Activated CD8-positive, alpha-beta memory T cell treated with anti-CD3 and anti-CD28 coated beads, Interleukin-2, amount 10 ng/mL, durations not matched to agents 7 days and 5 days (primary cell): ENCODE measurements at regions not wholly inside any gene's neighbourhood (a gene's known extent, or its start where the extent isn't known, plus 50 kb on each side); places are given as distances from the start of the nearest gene placed in this dataset.
"Not testable (repeated sequence)": the region's sequence is repeated elsewhere in the genome, so short reads cannot be mapped to it uniquely, and the experiment has no call there.

Experiments
- ATAC-seq: fragments of 150-1000 bp; cut with Tn5 transposase; one replicate; pipeline ENCODE4 v1.10.0; 2021; ENCODE audit warnings: moderate library complexity
- CTCF ChIA-PET: fragments of 350-600 bp; sonication (Branson Sonifier 250); formaldehyde crosslinking; loops from one replicate; lab custom pipeline; 2021; ENCODE audit warnings: antibody characterized with exemption; lab: Charles Lee
- DNase-seq: peaks from one replicate; pipeline ENCODE4 v3.0.0-alpha.2; 2020
- H3K27ac Mint-ChIP-seq: one replicate; pipeline ENCODE4 v1.8.0; 2021; ENCODE audit warnings: mild to moderate bottlenecking, mixed read lengths
- H3K27me3 Mint-ChIP-seq: one replicate; pipeline ENCODE4 v1.8.0; 2021; ENCODE audit warnings: mixed read lengths
- H3K36me3 Mint-ChIP-seq: one replicate; pipeline ENCODE4 v1.8.0; 2021; ENCODE audit warnings: mild to moderate bottlenecking, mixed read lengths
- H3K4me1 Mint-ChIP-seq: one replicate; pipeline ENCODE4 v1.8.0; 2021; ENCODE audit warnings: mixed read lengths
- H3K4me3 Mint-ChIP-seq: one replicate; pipeline ENCODE4 v1.8.0; 2021; ENCODE audit warnings: mild to moderate bottlenecking, moderate library complexity, mixed read lengths
- H3K9me3 Mint-ChIP-seq: one replicate; pipeline ENCODE4 v1.8.0; 2022; ENCODE audit warnings: low read depth, mixed read lengths

DNA sequence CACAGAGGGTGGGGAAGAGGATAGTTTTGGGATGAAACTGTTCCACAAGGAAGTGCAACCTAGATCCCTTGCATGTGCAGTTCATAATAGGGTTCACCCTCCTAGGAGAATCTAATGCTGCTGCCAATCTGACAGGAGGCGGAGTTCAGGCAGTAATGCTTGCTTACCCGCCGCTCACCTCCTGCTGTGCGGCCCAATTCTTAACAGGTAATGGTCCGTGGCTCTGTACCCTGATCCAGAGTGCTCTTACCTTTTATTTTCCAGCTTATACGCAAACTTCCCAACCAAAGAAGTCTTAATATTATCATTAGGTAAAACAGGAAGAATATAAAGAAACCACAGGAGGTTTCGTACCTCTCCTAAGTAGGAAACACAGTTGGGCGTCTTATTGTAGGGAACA, 82.7 kb upstream of the CD302 start:
- H3K4me3 Mint-ChIP-seq = no peak overlapping the region
- no peak overlapping the region for H3K27ac Mint-ChIP-seq
- H3K36me3 Mint-ChIP-seq = peaks cover 51% of the 10 kb centered on the region
- no peaks in the 10 kb centered on the region for H3K9me3 Mint-ChIP-seq
- ATAC-seq (no peak), DNase-seq (no peak)
- peaks cover 10% of the 10 kb centered on the region for H3K4me1 Mint-ChIP-seq
- no peaks in the 10 kb centered on the region for H3K27me3 Mint-ChIP-seq
- CTCF ChIA-PET = no interaction called here

DNA sequence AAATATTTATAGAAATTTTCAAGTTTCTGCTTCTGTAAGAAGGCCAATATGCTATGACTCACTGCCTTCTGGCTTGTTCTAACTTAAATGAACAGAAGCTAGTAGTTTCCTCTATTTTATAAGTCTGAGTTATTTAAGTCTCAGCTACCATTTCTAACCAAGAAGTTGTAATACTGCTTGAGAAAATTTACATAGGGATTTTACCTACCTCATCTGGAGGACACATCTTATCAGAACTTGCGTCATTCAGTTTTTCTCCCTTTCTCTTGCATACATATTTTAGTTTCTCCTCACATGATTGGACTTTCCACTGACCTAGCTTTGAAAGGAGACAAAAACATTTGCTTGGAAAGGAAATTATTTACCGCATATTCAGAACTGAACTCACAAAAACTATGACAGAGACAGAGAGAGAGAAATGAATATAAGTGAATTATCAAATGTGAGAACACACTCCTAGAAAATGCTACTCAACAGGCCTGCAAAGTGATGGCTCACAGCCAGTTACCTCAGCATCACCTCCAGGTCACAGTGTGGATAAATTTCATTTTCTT, 81.1 kb upstream of the CD302 start:
- H3K4me3 Mint-ChIP-seq = no peak overlapping the region
- no peak overlapping the region for H3K27ac Mint-ChIP-seq
- ATAC-seq (peak; percentile 39), DNase-seq (no peak)
- CTCF ChIA-PET = no interaction called here
- no peaks in the 10 kb centered on the region for H3K9me3 Mint-ChIP-seq
- peaks cover 10% of the 10 kb centered on the region for H3K4me1 Mint-ChIP-seq
- H3K36me3 Mint-ChIP-seq = peaks cover 54% of the 10 kb centered on the region
- H3K27me3 Mint-ChIP-seq = no peaks in the 10 kb centered on the region

DNA sequence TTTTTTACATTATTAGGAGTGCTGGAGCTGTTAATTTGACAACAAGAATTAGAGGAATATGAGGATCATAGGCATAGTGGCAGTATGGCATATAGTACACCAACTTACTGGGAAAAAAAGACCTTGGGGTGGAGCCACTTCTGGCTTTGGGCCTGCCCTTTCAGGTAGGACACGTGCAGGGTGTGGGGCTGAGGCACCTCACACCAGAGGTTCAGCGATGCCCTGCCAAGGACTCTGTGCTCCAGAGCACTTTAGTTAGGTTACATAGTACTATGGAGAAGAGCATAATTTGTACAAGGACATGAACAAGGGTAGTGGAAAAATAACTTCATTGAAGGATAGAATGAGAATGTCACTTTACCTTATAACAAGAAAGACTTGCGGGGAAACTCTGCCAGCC, 77.1 kb upstream of the CD302 start:
- no peak overlapping the region for H3K27ac Mint-ChIP-seq
- peaks cover 57% of the 10 kb centered on the region for H3K36me3 Mint-ChIP-seq
- DNase-seq = no peak
- CTCF ChIA-PET = no interaction called here
- H3K27me3 Mint-ChIP-seq = no peaks in the 10 kb centered on the region
- peaks cover 10% of the 10 kb centered on the region for H3K4me1 Mint-ChIP-seq
- H3K9me3 Mint-ChIP-seq = no peaks in the 10 kb centered on the region
- no peak for ATAC-seq
- no peak overlapping the region for H3K4me3 Mint-ChIP-seq

DNA sequence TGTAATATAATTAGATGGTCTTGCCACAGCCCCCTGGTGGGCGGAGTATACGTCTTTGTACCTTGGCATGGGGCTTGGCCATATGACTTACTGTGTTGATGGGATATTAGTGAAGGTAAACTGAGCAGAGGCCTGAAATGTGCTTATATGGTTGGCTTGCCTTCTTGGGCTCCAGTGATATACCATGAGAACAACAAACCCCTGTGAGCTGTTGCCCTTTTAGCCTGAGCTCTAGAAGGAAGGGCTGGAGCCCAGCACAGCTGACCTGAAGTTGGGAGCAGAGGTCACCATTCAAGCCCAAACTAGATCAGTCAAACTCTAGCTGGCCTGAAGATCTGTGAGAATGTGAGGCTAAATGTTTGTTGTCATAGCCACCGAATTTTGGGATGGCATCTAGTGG, 75.2 kb upstream of the CD302 start:
- Mint-ChIP-seq H3K4me1 (no peaks in the 10 kb centered on the region), H3K9me3 (no peaks in the 10 kb centered on the region), H3K27ac (no peak overlapping the region), H3K27me3 (no peaks in the 10 kb centered on the region), H3K36me3 (peaks cover 56% of the 10 kb centered on the region), H3K4me3 (no peak overlapping the region)
- ATAC-seq (peak; percentile 39), DNase-seq (no peak)
- CTCF ChIA-PET = no interaction called here

- DNase-seq = no peak
- ATAC-seq = no peak
- CTCF ChIA-PET = no interaction called here
- H3K4me3 Mint-ChIP-seq = no peak overlapping the region
- no peaks in the 10 kb centered on the region for H3K9me3 Mint-ChIP-seq
- peaks cover 49% of the 10 kb centered on the region for H3K36me3 Mint-ChIP-seq
- no peak overlapping the region for H3K27ac Mint-ChIP-seq
- no peaks in the 10 kb centered on the region for H3K27me3 Mint-ChIP-seq
- no peaks in the 10 kb centered on the region for H3K4me1 Mint-ChIP-seq
These were observed 74.3 kb upstream of the CD302 start for GRCh38 chr2:159872353-159872752.

- H3K36me3 Mint-ChIP-seq = peaks cover 40% of the 10 kb centered on the region
- H3K9me3 Mint-ChIP-seq, H3K4me1 Mint-ChIP-seq, H3K27ac Mint-ChIP-seq, DNase-seq, ATAC-seq, H3K27me3 Mint-ChIP-seq, CTCF ChIA-PET, H3K4me3 Mint-ChIP-seq: not testable (repeated sequence)
These were observed 70.7 kb upstream of the CD302 start for GRCh38 chr2:159868598-159869159.

DNA sequence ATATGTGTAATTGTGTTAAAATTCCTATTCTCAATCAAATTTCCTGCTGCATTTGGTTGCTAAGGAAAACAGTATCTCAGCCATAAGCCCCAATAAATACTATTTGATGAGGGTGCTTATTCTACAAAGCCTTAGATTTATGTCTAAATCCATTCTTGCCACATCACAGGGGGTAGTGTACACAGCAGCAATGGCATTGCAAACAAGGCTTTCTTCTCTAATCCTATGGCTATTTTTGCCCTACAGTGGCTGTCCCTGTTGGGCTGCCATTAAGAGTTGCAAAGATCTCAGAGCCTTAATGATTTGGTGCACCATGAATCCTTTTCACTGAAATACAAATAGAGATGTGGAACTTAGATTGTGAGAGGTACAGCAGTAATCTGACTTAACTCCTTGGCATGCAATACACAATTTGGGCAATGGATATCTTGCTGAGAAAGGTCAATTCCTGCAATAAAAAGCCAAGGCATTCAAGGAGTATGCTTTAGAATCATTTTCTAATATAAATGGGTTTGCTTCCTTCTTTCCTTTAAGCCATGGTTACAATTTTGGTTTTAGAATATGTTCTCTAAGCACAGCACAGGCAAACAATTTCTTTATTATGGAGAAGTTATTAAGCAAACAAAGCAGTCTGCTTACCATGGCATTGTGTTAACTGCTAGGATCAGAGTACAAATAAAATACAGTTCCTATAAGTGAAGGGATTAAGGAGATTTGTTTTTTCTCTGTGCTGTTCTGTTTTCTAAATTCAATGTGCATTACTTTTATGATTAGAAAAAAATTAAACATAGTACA, 69.8 kb upstream of the CD302 start:
- ATAC-seq (no peak), DNase-seq (no peak)
- Mint-ChIP-seq H3K36me3 (peaks cover 43% of the 10 kb centered on the region), H3K27me3 (no peaks in the 10 kb centered on the region), H3K4me1 (no peaks in the 10 kb centered on the region), H3K27ac (no peak overlapping the region), H3K9me3 (no peaks in the 10 kb centered on the region), H3K4me3 (no peak overlapping the region)
- CTCF ChIA-PET = no interaction called here

DNA sequence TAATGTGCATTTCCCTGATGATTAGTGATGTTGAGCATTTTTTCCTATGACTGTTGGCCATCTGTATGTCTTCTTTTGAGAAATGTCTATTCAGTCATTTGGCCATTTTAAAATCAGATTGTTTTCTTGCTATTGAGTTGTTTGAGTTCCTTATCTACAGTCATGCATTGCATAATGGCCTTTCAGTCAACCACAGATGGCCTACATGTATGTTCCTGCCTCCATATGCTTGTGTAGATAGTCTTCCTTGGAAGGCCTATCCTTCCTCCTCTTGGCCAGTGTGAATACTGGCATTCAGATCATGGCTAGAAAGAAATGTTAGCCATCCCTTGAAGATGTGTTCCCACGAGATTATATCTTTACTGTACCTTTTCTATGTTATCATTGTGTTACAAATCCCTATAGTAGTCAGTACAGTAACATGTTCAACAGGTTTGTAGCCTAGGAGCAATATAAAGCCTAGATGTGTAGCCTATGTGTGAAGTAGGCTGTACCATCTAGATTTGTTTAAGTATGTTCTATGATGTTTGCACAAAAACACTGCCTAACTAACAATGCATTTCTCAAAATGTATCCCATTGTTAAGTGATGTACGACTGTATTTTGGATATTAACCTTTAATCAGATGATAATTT, 65.6 kb upstream of the CD302 start:
- CTCF ChIA-PET = no interaction called here
- no peak overlapping the region for H3K4me3 Mint-ChIP-seq
- no peak for DNase-seq
- H3K9me3 Mint-ChIP-seq = no peaks in the 10 kb centered on the region
- ATAC-seq = no peak
- H3K27me3 Mint-ChIP-seq = no peaks in the 10 kb centered on the region
- no peak overlapping the region for H3K27ac Mint-ChIP-seq
- peaks cover 31% of the 10 kb centered on the region for H3K36me3 Mint-ChIP-seq
- peaks cover 3% of the 10 kb centered on the region for H3K4me1 Mint-ChIP-seq

DNA sequence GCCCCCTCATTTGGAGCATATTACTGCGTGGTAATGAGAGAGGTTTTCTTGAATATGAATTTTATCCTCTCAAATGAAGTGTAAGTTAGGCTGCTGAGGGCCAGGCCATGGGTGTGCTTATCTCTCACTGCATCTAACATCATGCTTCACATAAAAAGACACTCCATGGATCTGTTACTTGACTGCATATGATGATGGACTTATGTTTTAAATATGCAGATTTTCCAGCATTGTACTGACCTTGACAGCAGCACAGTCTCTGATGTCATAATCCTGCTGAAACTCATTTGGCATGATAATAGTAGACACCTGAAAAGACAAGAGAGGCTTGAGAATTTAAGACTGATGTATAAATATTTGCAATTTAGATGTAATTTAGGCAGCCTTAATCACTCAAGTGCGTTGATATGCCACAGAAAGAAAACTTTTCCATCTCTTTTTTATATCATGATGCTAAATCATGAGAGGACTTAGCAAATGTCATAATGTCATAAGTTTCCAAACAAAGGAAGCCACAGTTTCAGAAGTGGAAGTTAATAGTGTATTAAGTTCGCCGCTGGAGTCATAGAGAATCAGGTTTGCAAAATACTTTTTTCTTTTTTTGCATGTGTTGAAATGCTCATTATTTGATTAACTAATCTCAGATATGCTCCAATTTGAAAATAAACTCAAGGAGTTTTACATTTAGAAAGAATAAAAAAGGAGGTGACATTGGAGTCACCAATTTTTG, 62.7 kb upstream of the CD302 start:
- H3K36me3 Mint-ChIP-seq = peaks cover 30% of the 10 kb centered on the region
- peaks cover 3% of the 10 kb centered on the region for H3K4me1 Mint-ChIP-seq
- ATAC-seq = no peak
- H3K4me3 Mint-ChIP-seq = no peak overlapping the region
- no peak overlapping the region for H3K27ac Mint-ChIP-seq
- H3K27me3 Mint-ChIP-seq = no peaks in the 10 kb centered on the region
- H3K9me3 Mint-ChIP-seq = no peaks in the 10 kb centered on the region
- no peak for DNase-seq
- CTCF ChIA-PET = no interaction called here

DNA sequence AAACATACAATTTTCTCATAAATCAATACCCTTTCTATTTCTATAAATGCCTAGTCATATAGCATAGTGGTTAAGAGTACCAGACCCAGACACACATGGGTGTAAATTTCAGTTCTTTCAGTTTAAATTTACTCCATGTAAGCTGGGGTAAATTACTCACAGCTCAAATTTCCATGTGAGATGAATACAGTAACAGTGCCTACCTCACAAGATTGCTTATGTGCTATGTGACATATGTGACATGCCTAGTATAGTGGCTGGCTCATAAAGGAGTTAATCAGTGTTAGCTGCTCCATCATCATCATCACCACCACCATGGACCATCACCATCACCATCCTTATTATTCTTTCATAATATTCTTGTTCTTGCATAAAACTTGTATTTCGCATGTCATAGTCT, 61.6 kb upstream of the CD302 start:
- ATAC-seq (no peak), DNase-seq (no peak)
- no peaks in the 10 kb centered on the region for H3K9me3 Mint-ChIP-seq
- H3K4me1 Mint-ChIP-seq = peaks cover 3% of the 10 kb centered on the region
- no peak overlapping the region for H3K27ac Mint-ChIP-seq
- CTCF ChIA-PET = no interaction called here
- peaks cover 27% of the 10 kb centered on the region for H3K36me3 Mint-ChIP-seq
- no peak overlapping the region for H3K4me3 Mint-ChIP-seq
- H3K27me3 Mint-ChIP-seq = no peaks in the 10 kb centered on the region

DNA sequence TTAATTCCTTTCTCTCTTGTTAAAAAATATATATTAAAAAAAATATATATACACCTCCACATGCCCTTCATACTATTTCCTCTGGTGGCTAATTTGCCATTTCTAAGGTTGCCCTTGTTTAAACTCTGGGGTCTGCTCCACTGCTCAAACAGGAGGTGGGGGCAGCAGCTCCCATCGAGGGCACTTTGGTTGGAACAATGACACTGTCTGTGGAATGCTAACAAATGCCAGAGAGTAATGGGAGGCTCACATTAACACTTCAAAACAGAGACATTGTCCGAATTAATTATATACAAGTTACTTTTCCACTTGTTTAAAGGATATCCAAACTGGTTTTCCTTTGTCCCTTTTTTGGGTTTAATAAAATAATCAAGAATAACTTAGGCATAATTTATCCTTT, 58.8 kb upstream of the CD302 start:
- Mint-ChIP-seq H3K4me1 (peaks cover 3% of the 10 kb centered on the region), H3K27me3 (no peaks in the 10 kb centered on the region), H3K9me3 (no peaks in the 10 kb centered on the region), H3K27ac (no peak overlapping the region), H3K36me3 (peaks cover 19% of the 10 kb centered on the region), H3K4me3 (no peak overlapping the region)
- ATAC-seq = no peak
- DNase-seq = no peak
- CTCF ChIA-PET = interaction anchor here (1.8 kb wide), 1 partner anchor 64 kb away, joined by 4 read pairs; no protein-coding TSS in a partner anchor

DNA sequence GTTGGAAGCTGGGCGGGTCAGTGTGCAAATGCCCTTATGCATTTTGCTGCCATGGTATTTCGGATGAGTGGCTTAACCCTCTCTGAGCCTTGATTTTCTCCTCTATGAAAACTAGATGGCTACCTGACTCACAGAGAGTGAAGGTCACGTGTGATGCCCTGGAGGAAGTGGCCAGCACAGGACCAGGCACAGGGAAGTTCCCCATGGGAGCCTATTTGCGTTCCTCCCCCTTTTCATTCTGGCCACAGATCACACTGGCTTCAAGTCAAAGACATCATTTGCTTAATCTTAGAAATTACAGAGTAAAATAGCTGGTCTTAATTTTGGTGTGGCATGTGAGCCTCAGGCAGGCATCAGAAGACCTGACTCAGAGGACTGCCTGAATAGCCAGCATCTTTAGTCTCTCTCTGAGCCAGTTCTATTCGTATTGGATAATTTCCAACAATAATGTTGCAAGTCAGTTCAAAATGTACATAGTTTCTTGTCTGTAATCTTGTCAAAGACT, 57.6 kb upstream of the CD302 start:
- Mint-ChIP-seq H3K27me3 (no peaks in the 10 kb centered on the region), H3K36me3 (peaks cover 22% of the 10 kb centered on the region), H3K4me1 (peaks cover 3% of the 10 kb centered on the region), H3K4me3 (no peak overlapping the region), H3K9me3 (no peaks in the 10 kb centered on the region), H3K27ac (no peak overlapping the region)
- CTCF ChIA-PET = interaction anchor here (1.8 kb wide), 1 partner anchor 65 kb away, joined by 4 read pairs; no protein-coding TSS in a partner anchor
- ATAC-seq (no peak), DNase-seq (no peak)

GRCh38 chr2:159855143-159855542, 57.1 kb upstream of the CD302 start:
- H3K4me1 Mint-ChIP-seq = peaks cover 3% of the 10 kb centered on the region
- H3K9me3 Mint-ChIP-seq = no peaks in the 10 kb centered on the region
- no peaks in the 10 kb centered on the region for H3K27me3 Mint-ChIP-seq
- peaks cover 20% of the 10 kb centered on the region for H3K36me3 Mint-ChIP-seq
- CTCF ChIA-PET = no interaction called here
- DNase-seq (no peak), ATAC-seq (no peak)
- H3K27ac Mint-ChIP-seq = no peak overlapping the region
- H3K4me3 Mint-ChIP-seq = no peak overlapping the region
